Peyer's patch (tissue), 4 donors: ENCODE measurements at regions not wholly inside any gene's neighbourhood (a gene's known extent, or its start where the extent isn't known, plus 50 kb on each side); places are given as distances from the start of the nearest gene placed in this dataset.

Experiments used
- DNase-seq, 3 donors: peaks; one replicate each; pipeline ENCODE4 v3.0.0-alpha.2; 2017 to 2019
- H3K27ac ChIP-seq, 4 donors: fragments of 200-600 bp; sonication (generic); one replicate each; pipeline ENCODE4 v1.5.1; 2016 to 2019
- H3K27me3 ChIP-seq, 2 donors: fragments of 200-600 bp; sonication (generic); one replicate each; pipeline ENCODE4 v1.5.1; 2019
- H3K36me3 ChIP-seq, 3 donors: fragments of 200-600 bp; sonication (generic); one replicate each; pipeline ENCODE4 v1.5.1; 2016 to 2019
- H3K4me1 ChIP-seq, 4 donors: fragments of 200-600 bp; sonication (generic); one replicate each; pipeline ENCODE4 v1.5.1; 2016 to 2019
- H3K4me3 ChIP-seq, 4 donors: fragments of 200-600 bp; sonication (generic); 1 replicate in 3 of 4; 2 replicates in 1 of 4; pipeline ENCODE4 v1.5.1; 2016 to 2019; ENCODE audit warnings: mild to moderate bottlenecking in 1 of 4
- H3K9me3 ChIP-seq, 4 donors: fragments of 200-600 bp; sonication (generic); one replicate each; pipeline ENCODE4 v1.5.1; 2016 to 2019; ENCODE audit warnings: mild to moderate bottlenecking in 1 of 4
- POLR2A ChIP-seq, 2 donors: fragments of 450-650 bp; IDR thresholded peaks; one replicate each; pipeline ENCODE4 v1.5.1; 2017; ENCODE audit warnings: antibody characterized with exemption in 2 of 2, mild to moderate bottlenecking in 2 of 2, moderate library complexity in 2 of 2
- TF ChIP-seq, protein P1 (sequence below), 6 experiments: fragments of 450-650 bp in 4 of 6; fragments of 200-600 bp in 2 of 6; sonication (generic) in 1 of 6; IDR thresholded peaks; one replicate each; pipeline ENCODE4 v1.5.1; 2017 to 2019; ENCODE audit warnings: antibody characterized with exemption in 6 of 6, mild to moderate bottlenecking in 3 of 6, moderate library complexity in 1 of 6

DNA sequence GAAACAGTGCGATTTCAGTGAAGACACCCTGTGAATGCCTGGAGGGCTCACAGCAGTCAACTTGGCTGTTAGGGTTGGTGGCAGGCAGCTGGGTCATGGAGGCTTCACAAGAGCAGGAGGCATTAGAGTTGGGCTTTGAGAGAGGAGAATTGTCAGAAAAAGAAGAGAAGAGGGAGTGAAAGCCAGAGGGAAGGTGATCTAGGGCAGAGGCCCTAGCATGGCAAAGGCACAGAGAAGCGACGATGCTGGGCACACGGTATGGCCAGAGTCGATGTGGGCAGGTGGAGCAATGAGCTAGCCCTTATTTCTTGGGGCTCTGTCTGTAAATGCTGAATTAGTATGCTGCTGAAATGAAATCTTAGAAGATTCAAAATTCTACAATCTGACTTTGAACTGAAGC is 52.6 kb upstream of the OLFM4 start:
- Histone ChIP-seq H3K36me3 (no peaks in the 10 kb centered on the region), H3K9me3 (no peaks in the 10 kb centered on the region), H3K4me3 (no peak overlapping the region), H3K4me1 (no peaks in the 10 kb centered on the region), H3K27me3 (no peaks in the 10 kb centered on the region), H3K27ac (no peak overlapping the region)
- no peak for DNase-seq
- no peak for TF ChIP-seq POLR2A (IDR thresholded peaks at IDR 0.05)
- TF ChIP-seq, protein P1, sequence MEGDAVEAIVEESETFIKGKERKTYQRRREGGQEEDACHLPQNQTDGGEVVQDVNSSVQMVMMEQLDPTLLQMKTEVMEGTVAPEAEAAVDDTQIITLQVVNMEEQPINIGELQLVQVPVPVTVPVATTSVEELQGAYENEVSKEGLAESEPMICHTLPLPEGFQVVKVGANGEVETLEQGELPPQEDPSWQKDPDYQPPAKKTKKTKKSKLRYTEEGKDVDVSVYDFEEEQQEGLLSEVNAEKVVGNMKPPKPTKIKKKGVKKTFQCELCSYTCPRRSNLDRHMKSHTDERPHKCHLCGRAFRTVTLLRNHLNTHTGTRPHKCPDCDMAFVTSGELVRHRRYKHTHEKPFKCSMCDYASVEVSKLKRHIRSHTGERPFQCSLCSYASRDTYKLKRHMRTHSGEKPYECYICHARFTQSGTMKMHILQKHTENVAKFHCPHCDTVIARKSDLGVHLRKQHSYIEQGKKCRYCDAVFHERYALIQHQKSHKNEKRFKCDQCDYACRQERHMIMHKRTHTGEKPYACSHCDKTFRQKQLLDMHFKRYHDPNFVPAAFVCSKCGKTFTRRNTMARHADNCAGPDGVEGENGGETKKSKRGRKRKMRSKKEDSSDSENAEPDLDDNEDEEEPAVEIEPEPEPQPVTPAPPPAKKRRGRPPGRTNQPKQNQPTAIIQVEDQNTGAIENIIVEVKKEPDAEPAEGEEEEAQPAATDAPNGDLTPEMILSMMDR (IDR thresholded peaks at IDR 0.05), result no peak

DNA sequence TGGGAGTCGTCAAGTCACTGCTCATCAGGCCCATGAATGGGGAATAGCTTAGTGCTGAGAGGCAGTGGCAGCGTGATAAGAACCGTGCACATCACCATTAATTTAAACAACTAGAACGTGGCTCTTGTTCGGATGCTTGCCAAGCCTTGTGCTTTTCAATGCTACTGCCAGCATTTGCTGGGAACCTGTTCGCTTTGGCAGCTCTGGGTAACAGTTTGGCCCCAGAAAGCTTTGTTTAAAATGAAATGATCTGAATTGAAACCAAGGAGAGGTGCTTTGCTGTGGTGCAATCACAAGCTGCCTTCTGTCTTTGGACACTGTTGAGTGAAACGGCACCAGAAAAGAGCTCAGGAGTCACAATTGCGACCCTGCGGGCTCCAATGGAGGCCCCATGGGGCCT is 53.5 kb upstream of the OLFM4 start:
- Histone ChIP-seq H3K4me1 (no peaks in the 10 kb centered on the region), H3K9me3 (no peaks in the 10 kb centered on the region), H3K36me3 (no peaks in the 10 kb centered on the region), H3K4me3 (no peak overlapping the region), H3K27ac (no peak overlapping the region), H3K27me3 (no peaks in the 10 kb centered on the region)
- no peak for TF ChIP-seq POLR2A (IDR thresholded peaks at IDR 0.05)
- TF ChIP-seq, protein P1 (IDR thresholded peaks at IDR 0.05), result no peak
- DNase-seq, result no peak

- no peak overlapping the region for H3K4me3 ChIP-seq
- H3K27me3 ChIP-seq, result no peaks in the 10 kb centered on the region
- no peak for DNase-seq
- H3K36me3 ChIP-seq, result no peaks in the 10 kb centered on the region
- H3K27ac ChIP-seq, result no peak overlapping the region
- no peak for TF ChIP-seq POLR2A (IDR thresholded peaks at IDR 0.05)
- TF ChIP-seq, protein P1 (IDR thresholded peaks at IDR 0.05), result no peak
- no peaks in the 10 kb centered on the region for H3K4me1 ChIP-seq
- no peaks in the 10 kb centered on the region for H3K9me3 ChIP-seq
These were observed 53.9 kb upstream of the OLFM4 start for GRCh38 chr13:52974711-52975110.

GRCh38 chr13:52969373-52969772 is 59.2 kb upstream of the OLFM4 start:
- Histone ChIP-seq H3K9me3 (no peaks in the 10 kb centered on the region), H3K27me3 (no peaks in the 10 kb centered on the region), H3K36me3 (no peaks in the 10 kb centered on the region), H3K4me3 (no peak overlapping the region), H3K4me1 (no peaks in the 10 kb centered on the region), H3K27ac (no peak overlapping the region)
- TF ChIP-seq, protein P1 (IDR thresholded peaks at IDR 0.05), result no peak
- no peak for TF ChIP-seq POLR2A (IDR thresholded peaks at IDR 0.05)
- no peak for DNase-seq

- H3K4me1 ChIP-seq, result no peaks in the 10 kb centered on the region
- no peaks in the 10 kb centered on the region for H3K27me3 ChIP-seq
- H3K27ac ChIP-seq, result no peak overlapping the region
- no peaks in the 10 kb centered on the region for H3K36me3 ChIP-seq
- DNase-seq, result peak; percentile 56 to 91 (median 82)
- no peak for TF ChIP-seq POLR2A (IDR thresholded peaks at IDR 0.05)
- TF ChIP-seq, protein P1 (IDR thresholded peaks at IDR 0.05), result peak in 5 of 6 experiments; percentile 20 to 98 (median 97)
- no peaks in the 10 kb centered on the region for H3K9me3 ChIP-seq
- no peak overlapping the region for H3K4me3 ChIP-seq
These were observed 60.4 kb upstream of the OLFM4 start for GRCh38 chr13:52968074-52968700.

GRCh38 chr13:52961987-52962386 is 66.6 kb upstream of the OLFM4 start:
- TF ChIP-seq, protein P1 (IDR thresholded peaks at IDR 0.05), result no peak
- no peak for TF ChIP-seq POLR2A (IDR thresholded peaks at IDR 0.05)
- H3K4me3 ChIP-seq, result no peak overlapping the region
- DNase-seq, result no peak

More at GRCh38 chr13:52961987-52962386, 66.6 kb upstream of the OLFM4 start:
- no peaks in the 10 kb centered on the region for H3K9me3 ChIP-seq
- H3K4me1 ChIP-seq, result no peaks in the 10 kb centered on the region
- no peaks in the 10 kb centered on the region for H3K36me3 ChIP-seq
- no peaks in the 10 kb centered on the region for H3K27me3 ChIP-seq
- H3K27ac ChIP-seq, result no peak overlapping the region
